AG04450 (cell line): ENCODE measurements at regions not wholly inside any gene's neighbourhood (a gene's known extent, or its start where the extent isn't known, plus 50 kb on each side); places are given as distances from the start of the nearest gene placed in this dataset.

Experiments used
- CTCF ChIA-PET: fragments of 300-600, 350-600 bp; formaldehyde crosslinking; extraction: SDS; loops from one replicate; lab custom pipeline; 2022; ENCODE audit warnings: antibody characterized with exemption, inconsistent platforms; lab: Charles Lee
- POLR2A ChIA-PET: fragments of 350-600 bp; formaldehyde crosslinking; extraction: SDS; loops from one replicate; lab custom pipeline; 2021; ENCODE audit warnings: antibody characterized with exemption, inconsistent platforms; lab: Yijun Ruan, JAX
- DNase-seq: peaks from one replicate; pipeline ENCODE4 v3.0.0-alpha.2; 2011; ENCODE audit warnings: low read depth, low spot score
- H3K27ac ChIP-seq: one replicate; pipeline ENCODE4 v1.5.1; 2012; ENCODE audit warnings: low read depth, low read length, control low read depth
- H3K27me3 ChIP-seq: one replicate; pipeline ENCODE4 v1.6.0; 2012; ENCODE audit warnings: low read length; ENCODE audit not compliant: control insufficient read depth, insufficient read depth
- H3K4me3 ChIP-seq: 2 replicates; pipeline ENCODE4 v1.5.1; 2011; ENCODE audit warnings: mild to moderate bottlenecking, low read depth, low read length, control low read depth
- H3K9me3 ChIP-seq: 2 replicates; pipeline ENCODE4 v1.5.1; 2012; ENCODE audit warnings: low read length; ENCODE audit not compliant: control insufficient read depth, insufficient read depth
- TF ChIP-seq, protein P1 (sequence below): IDR thresholded peaks from 2 replicates; pipeline ENCODE4 v1.5.1; 2011; ENCODE audit warnings: low read depth, low read length, control low read depth, inconsistent platforms

DNA sequence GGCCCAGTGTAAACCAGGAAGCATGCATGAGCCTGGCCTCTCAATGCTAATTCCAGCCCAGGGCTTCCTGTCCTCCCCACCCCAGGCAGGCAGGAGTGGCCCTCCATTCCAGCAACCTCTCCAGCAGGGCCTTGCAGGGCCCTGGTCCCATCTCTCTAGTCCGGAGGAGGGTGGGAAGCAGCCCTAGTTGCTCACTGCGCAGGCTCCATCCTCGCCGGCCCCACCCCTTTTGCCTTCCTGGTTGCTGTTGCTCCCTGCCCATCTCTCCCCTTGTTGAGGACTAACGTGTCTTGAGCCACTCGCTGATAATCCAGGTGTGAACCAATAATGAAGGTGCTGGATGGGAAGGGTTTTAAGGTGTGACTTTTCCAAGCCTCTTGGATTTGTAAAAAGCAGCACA is 161.2 kb upstream of the BCOR start:
- no peak overlapping the region for H3K4me3 ChIP-seq
- H3K27ac ChIP-seq, result no peak overlapping the region
- TF ChIP-seq, protein P1, sequence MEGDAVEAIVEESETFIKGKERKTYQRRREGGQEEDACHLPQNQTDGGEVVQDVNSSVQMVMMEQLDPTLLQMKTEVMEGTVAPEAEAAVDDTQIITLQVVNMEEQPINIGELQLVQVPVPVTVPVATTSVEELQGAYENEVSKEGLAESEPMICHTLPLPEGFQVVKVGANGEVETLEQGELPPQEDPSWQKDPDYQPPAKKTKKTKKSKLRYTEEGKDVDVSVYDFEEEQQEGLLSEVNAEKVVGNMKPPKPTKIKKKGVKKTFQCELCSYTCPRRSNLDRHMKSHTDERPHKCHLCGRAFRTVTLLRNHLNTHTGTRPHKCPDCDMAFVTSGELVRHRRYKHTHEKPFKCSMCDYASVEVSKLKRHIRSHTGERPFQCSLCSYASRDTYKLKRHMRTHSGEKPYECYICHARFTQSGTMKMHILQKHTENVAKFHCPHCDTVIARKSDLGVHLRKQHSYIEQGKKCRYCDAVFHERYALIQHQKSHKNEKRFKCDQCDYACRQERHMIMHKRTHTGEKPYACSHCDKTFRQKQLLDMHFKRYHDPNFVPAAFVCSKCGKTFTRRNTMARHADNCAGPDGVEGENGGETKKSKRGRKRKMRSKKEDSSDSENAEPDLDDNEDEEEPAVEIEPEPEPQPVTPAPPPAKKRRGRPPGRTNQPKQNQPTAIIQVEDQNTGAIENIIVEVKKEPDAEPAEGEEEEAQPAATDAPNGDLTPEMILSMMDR, result no peak
- H3K9me3 ChIP-seq, result no peaks in the 10 kb centered on the region
- CTCF ChIA-PET, result no interaction called here
- no peaks in the 10 kb centered on the region for H3K27me3 ChIP-seq
- DNase-seq, result no peak
- POLR2A ChIA-PET, result no interaction called here

DNA sequence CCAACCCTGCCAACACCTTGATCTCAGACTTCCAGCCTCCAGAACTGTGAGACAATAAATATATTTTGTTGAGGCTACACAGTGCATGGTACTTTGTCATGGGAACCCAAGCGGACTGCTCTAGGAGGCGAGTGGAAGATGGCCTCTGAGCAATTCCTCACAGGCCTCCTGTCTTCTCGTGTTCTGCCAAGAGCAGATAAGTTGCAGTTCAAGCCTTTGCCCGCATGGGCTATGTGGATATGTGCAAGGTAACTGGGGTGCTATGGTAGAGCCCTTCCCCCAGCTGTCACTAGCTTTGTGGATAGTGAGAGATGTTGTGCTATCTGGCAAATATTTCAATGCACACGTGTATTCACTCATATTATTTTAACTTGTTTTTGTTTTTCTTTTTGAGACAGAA is 156.0 kb upstream of the BCOR start:
- Histone ChIP-seq H3K4me3 (no peak overlapping the region), H3K9me3 (no peaks in the 10 kb centered on the region), H3K27ac (no peak overlapping the region), H3K27me3 (no peaks in the 10 kb centered on the region)
- no peak for DNase-seq
- ChIA-PET POLR2A (no interaction called here), CTCF (no interaction called here)
- TF ChIP-seq, protein P1, result no peak

DNA sequence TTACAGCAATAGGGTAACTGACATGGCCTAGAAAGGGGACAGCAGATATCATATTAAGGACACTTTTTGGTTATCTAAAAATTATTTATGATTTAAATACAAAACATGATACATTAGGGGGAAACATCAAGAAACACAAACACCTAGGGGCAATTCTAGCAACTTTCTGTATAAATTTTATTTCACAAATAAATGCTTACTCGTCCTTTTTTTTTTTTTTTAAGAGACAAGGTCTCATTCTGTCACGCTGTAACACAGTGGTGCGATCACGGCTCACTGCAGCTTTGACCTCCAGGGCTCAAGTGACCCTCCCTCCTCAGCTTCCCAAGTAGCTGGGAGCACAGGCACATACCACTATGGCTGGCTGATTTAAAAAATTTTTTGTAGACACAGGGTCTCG is 151.8 kb upstream of the BCOR start:
- CTCF ChIA-PET, result no interaction called here
- POLR2A ChIA-PET, result no interaction called here

DNA sequence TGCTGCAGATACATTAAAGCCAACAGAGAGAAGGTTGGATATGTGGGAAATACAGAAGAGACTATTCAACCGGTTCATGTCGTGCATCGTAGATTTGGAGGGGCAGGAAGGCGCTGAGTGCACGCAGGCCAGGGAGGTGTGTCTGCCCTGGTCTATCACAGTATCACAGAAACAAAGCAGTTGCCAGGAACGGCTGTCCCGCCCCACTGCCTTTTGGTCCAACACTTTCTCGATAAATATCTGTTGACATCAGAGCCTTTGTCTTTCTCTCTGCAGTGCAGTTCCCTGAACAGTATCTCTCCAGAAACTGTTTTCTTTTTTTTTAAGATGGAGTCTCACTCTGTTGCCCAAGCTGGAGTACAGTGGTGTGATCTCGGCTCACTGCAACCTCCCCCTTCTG is 151.1 kb upstream of the BCOR start:
- Histone ChIP-seq H3K27ac (no peak overlapping the region), H3K9me3 (no peaks in the 10 kb centered on the region), H3K27me3 (no peaks in the 10 kb centered on the region), H3K4me3 (no peak overlapping the region)
- ChIA-PET POLR2A (no interaction called here), CTCF (no interaction called here)
- DNase-seq, result no peak
- TF ChIP-seq, protein P1, result no peak

More for the DNA sequence above, 151.8 kb upstream of the BCOR start:
- Histone ChIP-seq H3K27me3 (no peaks in the 10 kb centered on the region), H3K4me3 (no peak overlapping the region), H3K9me3 (no peaks in the 10 kb centered on the region), H3K27ac (no peak overlapping the region)
- DNase-seq, result no peak
- TF ChIP-seq, protein P1, result no peak

DNA sequence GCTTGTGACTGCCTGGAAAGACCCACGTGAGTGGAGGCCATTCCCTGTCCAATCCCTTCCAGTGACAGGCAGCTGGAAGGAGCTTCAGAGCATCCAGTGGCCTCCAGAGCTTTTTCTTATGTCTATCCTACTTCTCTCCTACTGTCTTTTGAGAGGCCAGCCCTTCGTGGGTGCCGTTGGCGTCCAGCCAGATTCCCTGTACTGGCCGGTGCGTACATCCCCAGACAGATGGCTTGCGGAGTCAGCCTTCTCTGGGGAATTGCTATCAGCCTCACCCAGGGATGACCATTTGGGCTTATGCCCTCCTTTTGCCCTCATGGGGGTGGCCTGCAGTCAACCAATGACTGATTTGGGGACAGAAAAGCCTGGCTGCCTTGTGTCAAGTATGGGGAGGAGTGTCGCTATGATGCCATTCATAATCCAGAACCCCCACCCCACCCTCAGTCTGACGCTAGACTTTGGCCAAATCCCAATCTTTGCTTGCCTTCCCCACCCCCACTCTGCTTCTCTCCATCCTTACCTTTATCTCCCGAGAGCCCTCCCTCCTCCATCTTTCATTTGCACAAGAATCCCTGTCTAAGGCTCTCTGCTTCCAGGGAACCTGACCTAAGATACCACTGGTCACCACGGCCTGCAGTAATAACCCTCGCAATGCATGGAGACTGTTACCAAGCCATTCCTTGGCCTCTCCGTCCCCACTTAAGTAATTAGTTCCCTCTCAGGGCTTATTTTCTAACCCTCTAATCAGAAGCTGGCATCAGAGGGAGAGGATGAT is 150.3 kb upstream of the BCOR start:
- no peak overlapping the region for H3K4me3 ChIP-seq
- TF ChIP-seq, protein P1, result no peak
- no peak overlapping the region for H3K27ac ChIP-seq
- no peaks in the 10 kb centered on the region for H3K9me3 ChIP-seq
- CTCF ChIA-PET, result interaction anchor here (0.6 kb wide), 1 partner anchor 326 kb away, joined by 4 read pairs; no protein-coding TSS in a partner anchor
- POLR2A ChIA-PET, result no interaction called here
- no peaks in the 10 kb centered on the region for H3K27me3 ChIP-seq
- no peak for DNase-seq
